H9 (cell line): ENCODE measurements at regions not wholly inside any gene's neighbourhood (a gene's known extent, or its start where the extent isn't known, plus 50 kb on each side); places are given as distances from the start of the nearest gene placed in this dataset.

ENCODE experiments used
- DNase-seq: peaks from one replicate; pipeline ENCODE4 v3.0.0-alpha.2; 2017
- H2AFZ ChIP-seq: one replicate; pipeline ENCODE4 v1.6.1; 2013; ENCODE audit warnings: mild to moderate bottlenecking, low read length, control low read depth, moderate library complexity
- H2AK5ac ChIP-seq: 2 replicates; pipeline ENCODE4 v1.6.1; 2013; ENCODE audit warnings: low read length, control low read depth, mixed read lengths; ENCODE audit not compliant: insufficient read length
- H2BK120ac ChIP-seq: one replicate; pipeline ENCODE4 v1.6.1; 2013; ENCODE audit warnings: low read depth, mild to moderate bottlenecking, low read length, control low read depth, inconsistent platforms; ENCODE audit not compliant: poor library complexity, severe bottlenecking
- H2BK12ac ChIP-seq: 2 replicates; pipeline ENCODE4 v1.6.1; 2013; ENCODE audit warnings: low read length, control low read depth, mixed read lengths, low read depth; ENCODE audit not compliant: insufficient read length
- H2BK15ac ChIP-seq: 2 replicates; pipeline ENCODE4 v1.6.1; 2013; ENCODE audit warnings: low read depth, low read length, control low read depth
- H2BK20ac ChIP-seq: one replicate; pipeline ENCODE4 v1.6.1; 2013; ENCODE audit warnings: low read depth, mild to moderate bottlenecking, low read length, control low read depth, inconsistent platforms; ENCODE audit not compliant: poor library complexity, severe bottlenecking
- H2BK5ac ChIP-seq: 2 replicates; pipeline ENCODE4 v1.6.1; 2013; ENCODE audit warnings: low read length, control low read depth, mixed read lengths; ENCODE audit not compliant: insufficient read length
- H3K14ac ChIP-seq: 2 replicates; pipeline ENCODE4 v1.6.1; 2013; ENCODE audit warnings: low read length, control low read depth; ENCODE audit not compliant: insufficient read depth
- H3K18ac ChIP-seq: 2 replicates; pipeline ENCODE4 v1.6.1; 2013; ENCODE audit warnings: low read depth, mild to moderate bottlenecking, mixed read lengths, low read length, control low read depth; ENCODE audit not compliant: insufficient read length
- H3K23ac ChIP-seq: 2 replicates; pipeline ENCODE4 v1.6.1; 2013; ENCODE audit warnings: low read length, control low read depth, mixed read lengths, low read depth; ENCODE audit not compliant: insufficient read length
- H3K23me2 ChIP-seq: 2 replicates; pipeline ENCODE4 v1.6.1; 2013; ENCODE audit warnings: low read depth, mild to moderate bottlenecking, mixed read lengths, low read length, control low read depth; ENCODE audit not compliant: insufficient read length, poor library complexity, severe bottlenecking
- H3K27ac ChIP-seq: 2 replicates; pipeline ENCODE4 v1.5.1; 2013; ENCODE audit warnings: low read length, control low read depth, mixed read lengths, low read depth; ENCODE audit not compliant: insufficient read length
- H3K27me3 ChIP-seq: 2 replicates; pipeline ENCODE4 v1.6.1; 2013; ENCODE audit warnings: low read length, control low read depth, inconsistent platforms; ENCODE audit not compliant: insufficient read depth
- H3K4ac ChIP-seq: 2 replicates; pipeline ENCODE4 v1.6.1; 2013; ENCODE audit warnings: low read depth, mild to moderate bottlenecking, control low read depth, inconsistent platforms, low read length, moderate library complexity
- H3K4me1 ChIP-seq: 2 replicates; pipeline ENCODE4 v1.6.1; 2013; ENCODE audit warnings: low read length, control low read depth, inconsistent platforms; ENCODE audit not compliant: insufficient read depth
- H3K4me2 ChIP-seq: 2 replicates; pipeline ENCODE4 v1.6.1; 2013; ENCODE audit warnings: low read length, control low read depth, mixed read lengths; ENCODE audit not compliant: insufficient read length, insufficient read depth
- H3K56ac ChIP-seq: 2 replicates; pipeline ENCODE4 v1.6.1; 2013; ENCODE audit warnings: low read depth, mild to moderate bottlenecking, mixed read lengths, low read length, control low read depth; ENCODE audit not compliant: insufficient read length
- H3K79me1 ChIP-seq: 2 replicates; pipeline ENCODE4 v1.6.1; 2013; ENCODE audit warnings: low read depth, mild to moderate bottlenecking, moderate library complexity, low read length, control low read depth, inconsistent platforms; ENCODE audit not compliant: insufficient read depth, poor library complexity, severe bottlenecking
- H3K79me2 ChIP-seq: 2 replicates; pipeline ENCODE4 v1.6.1; 2013; ENCODE audit warnings: low read length, control low read depth, inconsistent platforms; ENCODE audit not compliant: insufficient read depth
- H3K9ac ChIP-seq: 2 replicates; pipeline ENCODE4 v1.6.1; 2013; ENCODE audit warnings: low read length, control low read depth, mixed read lengths; ENCODE audit not compliant: insufficient read length; ENCODE audit errors: extremely low read depth
- H3K9me3 ChIP-seq: one replicate; pipeline ENCODE4 v1.6.1; 2013; ENCODE audit warnings: low read depth, low read length, inconsistent platforms; ENCODE audit not compliant: control insufficient read depth
- H3T11ph ChIP-seq: one replicate; pipeline ENCODE4 v1.6.1; 2013; ENCODE audit warnings: mild to moderate bottlenecking, low read length, control low read depth, inconsistent platforms
- H4K20me1 ChIP-seq: one replicate; pipeline ENCODE4 v1.6.1; 2013; ENCODE audit not compliant: control insufficient read depth, insufficient read length, insufficient read depth
- H4K5ac ChIP-seq: 2 replicates; pipeline ENCODE4 v1.6.1; 2013; ENCODE audit warnings: low read depth, mild to moderate bottlenecking, mixed read lengths, low read length, control low read depth; ENCODE audit not compliant: insufficient read length
- H4K8ac ChIP-seq: replicated peaks from 2 replicates; pipeline ENCODE4 v1.6.1; 2013; ENCODE audit warnings: low read length, control low read depth, mixed read lengths, low read depth; ENCODE audit not compliant: insufficient read length
- H4K91ac ChIP-seq: 2 replicates; pipeline ENCODE4 v1.6.1; 2013; ENCODE audit warnings: low read depth, mild to moderate bottlenecking, moderate library complexity, mixed read lengths, low read length, control low read depth; ENCODE audit not compliant: insufficient read length
- H3K27ac Mint-ChIP-seq, 3 experiments: 2 replicates in 2 of 3; 3 replicates in 1 of 3; pipeline ENCODE4 v1.8.0; 2020 to 2021; ENCODE audit warnings: mixed read lengths in 3 of 3, mild to moderate bottlenecking in 1 of 3, moderate library complexity in 1 of 3
- H3K27me3 Mint-ChIP-seq: 2 replicates; pipeline ENCODE4 v1.8.0; 2021; ENCODE audit warnings: low read depth, mild to moderate bottlenecking, moderate library complexity, mixed read lengths
- H3K36me3 Mint-ChIP-seq, 3 experiments: 2 replicates in 2 of 3; 3 replicates in 1 of 3; pipeline ENCODE4 v1.8.0; 2020 to 2021; ENCODE audit warnings: low read depth in 3 of 3, mixed read lengths in 3 of 3; ENCODE audit not compliant: insufficient read depth in 1 of 3
- H3K4me1 Mint-ChIP-seq, 2 experiments: 2 replicates each; pipeline ENCODE4 v1.8.0; 2020; ENCODE audit warnings: mixed read lengths in 2 of 2
- H3K4me3 Mint-ChIP-seq, 2 experiments: 2 replicates in 1 of 2; 3 replicates in 1 of 2; pipeline ENCODE4 v1.8.0; 2020 to 2021; ENCODE audit warnings: mild to moderate bottlenecking in 2 of 2, mixed read lengths in 2 of 2, moderate library complexity in 1 of 2
- H3K9me3 Mint-ChIP-seq, 2 experiments: 2 replicates in 1 of 2; 3 replicates in 1 of 2; pipeline ENCODE4 v1.8.0; 2020; ENCODE audit warnings: mild to moderate bottlenecking in 2 of 2, mixed read lengths in 2 of 2, moderate library complexity in 1 of 2
- WGBS: extraction: QIAGEN DNeasy Blood & Tissue Kit; methylation state at CpG from one replicate; pipeline ENCODE4 v1.1.7; 2013; ENCODE audit warnings: missing lambda C conversion rate, low lambda C conversion rate, mixed read lengths; ENCODE audit not compliant: insufficient read length; ENCODE audit errors: extremely low coverage; 5-methylcytosine and 5-hydroxymethylcytosine counted together
- TF ChIP-seq, protein P1 (sequence below): fragments of 200-600 bp; sonication (generic); conservative IDR thresholded peaks from 3 replicates; pipeline ENCODE4 v1.8.0; 2021; ENCODE audit warnings: antibody characterized with exemption, mild to moderate bottlenecking

DNA sequence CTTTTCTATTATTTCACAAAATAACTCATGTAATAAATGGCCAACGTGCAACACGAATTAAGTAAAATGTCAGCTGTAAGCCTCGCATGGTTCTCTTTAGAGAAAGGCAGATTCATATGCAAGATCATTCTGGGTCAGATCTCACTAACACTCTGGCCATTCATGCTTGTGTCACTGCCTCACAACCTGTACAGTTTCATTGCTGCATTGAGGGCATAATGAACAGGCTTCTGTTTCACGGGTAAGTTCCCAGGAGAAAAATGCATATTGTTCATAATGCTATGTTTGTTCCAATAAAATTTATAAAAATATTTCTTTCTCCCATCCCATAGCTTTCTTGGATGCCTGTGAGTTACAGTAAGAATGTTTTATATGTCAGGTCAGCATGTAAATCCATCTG is 734.0 kb upstream of the ANKRD30A start:
- no peaks in the 10 kb centered on the region for H3K79me2 ChIP-seq
- no peak overlapping the region for H4K91ac ChIP-seq
- no peak overlapping the region for H3K4ac ChIP-seq
- no peak overlapping the region for H3K27ac ChIP-seq
- no peak overlapping the region for H3K9ac ChIP-seq
- TF ChIP-seq, protein P1, sequence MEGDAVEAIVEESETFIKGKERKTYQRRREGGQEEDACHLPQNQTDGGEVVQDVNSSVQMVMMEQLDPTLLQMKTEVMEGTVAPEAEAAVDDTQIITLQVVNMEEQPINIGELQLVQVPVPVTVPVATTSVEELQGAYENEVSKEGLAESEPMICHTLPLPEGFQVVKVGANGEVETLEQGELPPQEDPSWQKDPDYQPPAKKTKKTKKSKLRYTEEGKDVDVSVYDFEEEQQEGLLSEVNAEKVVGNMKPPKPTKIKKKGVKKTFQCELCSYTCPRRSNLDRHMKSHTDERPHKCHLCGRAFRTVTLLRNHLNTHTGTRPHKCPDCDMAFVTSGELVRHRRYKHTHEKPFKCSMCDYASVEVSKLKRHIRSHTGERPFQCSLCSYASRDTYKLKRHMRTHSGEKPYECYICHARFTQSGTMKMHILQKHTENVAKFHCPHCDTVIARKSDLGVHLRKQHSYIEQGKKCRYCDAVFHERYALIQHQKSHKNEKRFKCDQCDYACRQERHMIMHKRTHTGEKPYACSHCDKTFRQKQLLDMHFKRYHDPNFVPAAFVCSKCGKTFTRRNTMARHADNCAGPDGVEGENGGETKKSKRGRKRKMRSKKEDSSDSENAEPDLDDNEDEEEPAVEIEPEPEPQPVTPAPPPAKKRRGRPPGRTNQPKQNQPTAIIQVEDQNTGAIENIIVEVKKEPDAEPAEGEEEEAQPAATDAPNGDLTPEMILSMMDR = no peak
- no peak overlapping the region for H3K4me2 ChIP-seq
- no peak overlapping the region for H3K23ac ChIP-seq
- H2AFZ ChIP-seq = no peak overlapping the region
- H2BK15ac ChIP-seq = no peak overlapping the region
- no peaks in the 10 kb centered on the region for H3K27me3 ChIP-seq
- H3K4me3 Mint-ChIP-seq = no peak overlapping the region
- no peak overlapping the region for H3T11ph ChIP-seq
- no peaks in the 10 kb centered on the region for H3K4me1 Mint-ChIP-seq
- no peak overlapping the region for H3K27ac Mint-ChIP-seq
- no peak overlapping the region for H2BK5ac ChIP-seq
- no peak overlapping the region for H3K14ac ChIP-seq
- H3K79me1 ChIP-seq = no peaks in the 10 kb centered on the region
- no peaks in the 10 kb centered on the region for H4K20me1 ChIP-seq
- H3K23me2 ChIP-seq = no peaks in the 10 kb centered on the region
- H2AK5ac ChIP-seq = no peak overlapping the region
- no peaks in the 10 kb centered on the region for H3K27me3 Mint-ChIP-seq
- DNase-seq = no peak
- no peaks in the 10 kb centered on the region for H3K9me3 ChIP-seq
- H2BK20ac ChIP-seq = no peak overlapping the region
- H3K18ac ChIP-seq = no peak overlapping the region
- no peak overlapping the region for H2BK120ac ChIP-seq
- no peak overlapping the region for H4K5ac ChIP-seq
- no peak overlapping the region for H3K56ac ChIP-seq
- H3K36me3 Mint-ChIP-seq = no peaks in the 10 kb centered on the region
- no peak overlapping the region for H2BK12ac ChIP-seq
- H3K9me3 Mint-ChIP-seq = peaks cover 0 to 2% of the 10 kb centered on the region in 2 experiments; a peak in 2 of 5 replicates
- no CpG with 5 or more reads among the region's 4 CpGs for WGBS
- no peaks in the 10 kb centered on the region for H3K4me1 ChIP-seq
- H4K8ac ChIP-seq = no peak overlapping the region
